NCI-H446 (cell line): ENCODE measurements at regions not wholly inside any gene's neighbourhood (a gene's known extent, or its start where the extent isn't known, plus 50 kb on each side); places are given as distances from the start of the nearest gene placed in this dataset.
"Not testable (repeated sequence)": the region's sequence is repeated elsewhere in the genome, so short reads cannot be mapped to it uniquely, and the experiment has no call there.

Source experiments
- DNase-seq, 2 experiments: peaks; one replicate each; lab custom pipeline; 2025; lab: John Stamatoyannopoulos, UW

DNA sequence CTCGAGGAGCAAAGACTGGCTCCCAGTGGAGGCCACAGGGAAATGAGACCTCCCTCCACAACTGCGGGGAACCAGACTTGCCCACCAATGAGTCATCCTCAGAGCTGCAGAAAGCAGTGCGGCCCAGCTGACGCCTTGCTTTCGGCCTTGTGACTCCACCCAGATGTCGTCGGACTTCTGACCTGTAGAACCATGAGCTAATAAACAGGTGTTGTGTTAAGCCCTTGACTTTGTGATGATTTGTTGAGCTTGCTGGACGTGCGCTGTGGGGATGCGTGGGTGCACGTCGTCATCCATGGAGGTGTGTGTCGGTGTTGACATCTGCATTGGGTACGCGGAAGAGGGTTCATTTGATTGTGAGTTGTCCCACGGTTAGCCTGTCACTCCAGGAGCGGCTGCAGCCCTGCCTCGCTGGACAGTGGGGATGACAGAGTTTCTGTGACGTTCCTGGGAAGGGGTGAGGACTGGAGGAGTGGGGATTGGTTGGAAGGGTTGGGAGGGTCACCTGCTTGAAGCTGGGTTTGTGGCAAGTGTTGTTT is 154.1 kb downstream of the SH3BP4 start:
- no peak for DNase-seq

DNA sequence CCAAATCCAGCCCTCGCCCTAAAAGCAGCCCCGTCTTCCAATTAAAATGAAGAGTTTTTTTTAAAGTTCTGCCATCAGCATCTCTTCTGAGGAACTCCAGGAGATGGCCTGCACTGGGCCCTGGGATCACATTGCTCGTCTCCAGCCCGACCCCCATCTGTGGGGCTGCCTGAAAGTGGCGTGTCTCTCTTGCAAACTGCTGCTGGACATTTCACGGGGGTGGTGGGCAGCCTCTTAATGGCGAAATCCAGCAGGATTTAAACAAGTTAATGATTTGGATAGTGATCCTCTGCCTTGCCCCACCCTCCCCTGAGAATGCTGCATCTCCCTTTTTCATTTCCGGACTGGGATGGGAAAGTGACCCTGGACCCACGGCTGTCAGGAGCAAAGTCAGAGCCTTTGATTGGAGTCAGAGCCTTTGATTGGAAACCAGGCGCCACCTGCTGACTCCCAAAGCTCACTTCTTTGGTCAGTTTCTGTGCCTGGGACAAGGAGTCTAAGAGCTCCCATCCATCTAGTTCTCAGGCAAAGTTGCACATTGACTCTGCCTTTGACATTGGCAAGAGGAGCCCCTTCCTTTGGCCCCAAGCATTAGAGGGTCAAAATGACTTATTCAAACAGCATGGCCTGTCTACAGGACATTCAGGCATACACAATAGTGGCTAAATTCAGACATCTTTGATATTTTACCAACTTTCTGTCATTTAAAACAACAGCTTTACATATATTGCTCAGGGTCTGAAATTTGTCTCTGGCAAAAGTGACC is 155.2 kb downstream of the SH3BP4 start:
- DNase-seq, result peak; percentile 56 to 79

DNA sequence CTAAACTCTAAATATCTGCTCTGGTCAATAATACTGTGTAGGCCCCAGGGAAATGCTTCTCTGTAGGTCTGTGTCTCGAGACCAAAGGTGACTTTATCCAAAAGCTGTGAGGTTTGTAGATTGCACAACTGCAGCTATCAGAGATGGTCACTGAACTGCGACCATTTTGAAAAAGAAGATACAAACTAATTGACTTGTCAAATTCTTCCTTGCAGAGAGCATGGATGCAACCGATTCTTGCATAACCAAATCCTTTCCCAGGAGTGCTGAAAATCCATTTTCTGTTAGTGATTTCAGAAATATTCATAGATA is 155.8 kb downstream of the SH3BP4 start:
- no peak for DNase-seq

DNA sequence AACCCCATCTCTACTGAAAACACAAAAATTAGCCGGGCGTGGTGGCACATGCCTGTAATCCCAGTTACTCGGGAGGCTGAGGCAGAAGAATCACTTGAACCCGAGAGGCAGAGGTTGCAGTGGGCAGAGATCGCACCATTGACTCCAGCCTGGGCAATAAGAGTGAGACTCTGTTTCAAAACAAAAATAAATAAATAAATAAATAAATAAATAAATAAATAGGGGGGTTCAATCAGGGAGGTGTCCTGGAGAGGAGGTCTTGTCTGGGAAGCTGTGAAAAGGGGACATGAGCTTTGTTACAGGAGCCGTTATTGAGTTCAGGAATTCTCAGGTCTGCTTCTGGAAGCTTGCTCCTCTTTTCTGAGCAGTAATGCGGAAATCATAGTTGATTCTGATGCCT is 157.7 kb downstream of the SH3BP4 start:
- DNase-seq, result not testable (repeated sequence)

DNA sequence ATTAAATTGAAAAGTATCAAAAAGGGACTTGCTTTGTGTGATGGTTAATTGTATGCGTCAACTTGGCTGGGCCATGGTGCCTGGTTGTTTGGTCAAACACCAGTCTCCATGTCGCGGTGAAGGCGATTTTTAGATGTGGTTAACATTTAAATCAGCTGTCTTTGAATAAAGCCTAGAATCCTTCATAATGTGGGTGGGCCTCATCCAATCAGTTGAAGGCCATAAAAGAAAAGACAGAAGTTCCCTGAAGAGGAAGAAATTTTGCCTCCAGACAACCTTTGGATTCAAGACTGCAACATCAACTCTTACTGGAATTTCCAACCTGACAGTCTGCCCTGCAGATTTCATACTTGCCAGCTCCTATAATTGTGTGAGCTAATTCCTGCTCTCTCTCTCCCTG is 160.5 kb downstream of the SH3BP4 start:
- no peak for DNase-seq

DNA sequence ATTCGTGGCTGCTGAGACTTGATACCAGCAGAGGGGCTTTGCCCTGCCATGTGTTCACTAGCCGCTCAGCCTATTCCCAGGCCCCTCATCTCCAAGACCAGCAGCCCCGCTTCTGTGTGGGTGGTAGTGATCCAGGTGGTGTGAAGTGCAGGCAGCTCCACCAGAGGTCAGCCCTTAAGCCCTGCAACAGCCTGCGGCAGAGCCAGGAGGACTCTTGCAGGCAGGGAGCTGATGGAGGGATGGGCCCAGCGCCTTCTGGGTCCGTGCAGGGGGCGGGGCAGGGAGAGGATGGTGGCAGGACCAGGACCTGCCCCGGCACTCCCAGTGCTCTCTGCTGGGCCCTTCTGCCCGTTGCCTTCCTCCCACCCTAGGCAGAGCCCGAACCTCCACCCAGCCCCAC is 162.0 kb downstream of the SH3BP4 start:
- DNase-seq, result no peak

DNA sequence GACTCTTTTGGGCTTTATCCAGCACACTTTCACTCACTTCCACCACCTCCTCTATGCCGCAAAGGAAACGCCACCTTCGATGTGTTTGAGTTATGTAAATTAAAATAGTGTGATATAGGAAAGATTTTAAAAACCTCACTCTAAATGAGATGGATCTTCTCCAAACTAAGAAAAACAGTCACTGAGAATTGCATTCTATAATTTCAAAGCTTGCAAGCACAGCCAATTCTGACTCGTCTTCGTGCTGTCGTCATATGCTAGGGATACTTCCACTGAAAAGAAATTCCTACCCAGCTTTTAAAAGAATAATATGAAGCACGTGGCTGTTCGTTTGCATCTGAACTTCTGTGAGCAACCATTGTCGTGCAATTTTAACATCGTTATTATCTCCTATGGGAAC is 162.5 kb downstream of the SH3BP4 start:
- no peak for DNase-seq

DNA sequence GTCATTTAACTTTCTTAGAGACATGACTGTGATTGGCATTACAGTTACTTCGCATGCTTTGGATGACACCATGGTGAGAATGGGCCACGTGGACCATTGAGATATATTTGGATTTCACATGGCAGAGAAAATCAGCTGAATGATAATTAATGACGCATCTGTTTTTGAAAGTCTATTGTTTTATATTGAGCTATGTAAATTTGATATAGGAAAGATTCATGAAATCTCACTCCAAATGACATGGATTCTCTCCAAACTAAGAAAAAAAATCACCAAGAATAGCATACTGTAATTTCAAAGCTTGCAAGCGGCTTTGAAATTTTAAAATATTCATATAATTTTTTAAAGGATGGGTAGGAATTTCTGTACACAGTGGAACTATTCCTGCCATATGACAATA is 163.7 kb downstream of the SH3BP4 start:
- no peak for DNase-seq

DNA sequence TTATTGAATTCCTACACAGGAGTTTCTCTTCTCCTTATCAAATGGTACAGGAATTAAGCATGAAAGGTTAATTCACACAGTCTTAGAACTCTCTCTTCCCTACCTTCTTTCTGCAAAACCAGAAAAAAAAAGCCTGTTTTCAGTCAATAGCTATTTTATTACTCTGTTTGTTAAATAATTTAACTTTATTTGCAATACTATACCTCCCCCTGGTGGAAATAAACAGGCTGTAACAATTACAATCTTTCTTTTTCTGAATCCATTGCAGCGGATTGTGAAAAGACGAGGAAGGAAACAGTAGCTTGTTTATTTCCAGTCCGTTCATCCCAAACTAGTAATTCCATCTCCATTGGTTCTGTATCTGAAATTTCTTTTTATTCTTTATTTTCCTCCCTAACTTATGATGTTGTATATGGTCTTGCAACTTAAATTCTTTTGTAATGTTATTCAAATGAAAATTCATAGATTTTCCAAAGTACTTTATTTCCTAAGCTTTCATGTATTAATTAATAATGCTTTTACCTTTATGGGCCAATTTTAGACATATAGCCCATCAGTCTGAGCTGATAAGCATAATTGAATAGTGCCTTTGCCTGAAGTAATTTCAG is 165.2 kb downstream of the SH3BP4 start:
- peak; percentile 33 to 73 for DNase-seq

DNA sequence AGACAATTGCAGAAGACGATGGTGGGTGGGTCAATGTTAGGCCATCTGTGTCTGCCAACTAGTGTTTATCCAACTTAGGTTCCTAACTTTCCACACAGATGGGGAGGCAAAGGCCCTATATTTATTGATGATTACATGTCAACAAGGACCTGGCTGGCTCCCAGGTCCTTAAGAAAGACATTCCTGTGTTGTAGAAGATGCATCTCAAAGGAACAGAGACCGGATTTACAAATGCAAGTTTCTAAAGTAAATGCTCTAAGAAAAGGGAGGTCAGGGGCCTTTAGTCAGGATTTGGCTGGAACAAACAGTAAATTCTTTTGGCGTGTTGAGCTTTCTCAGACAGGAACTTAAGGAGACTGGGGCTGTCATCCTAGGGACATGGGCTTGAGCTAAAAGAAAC is 175.0 kb downstream of the SH3BP4 start:
- DNase-seq, result no peak

DNA sequence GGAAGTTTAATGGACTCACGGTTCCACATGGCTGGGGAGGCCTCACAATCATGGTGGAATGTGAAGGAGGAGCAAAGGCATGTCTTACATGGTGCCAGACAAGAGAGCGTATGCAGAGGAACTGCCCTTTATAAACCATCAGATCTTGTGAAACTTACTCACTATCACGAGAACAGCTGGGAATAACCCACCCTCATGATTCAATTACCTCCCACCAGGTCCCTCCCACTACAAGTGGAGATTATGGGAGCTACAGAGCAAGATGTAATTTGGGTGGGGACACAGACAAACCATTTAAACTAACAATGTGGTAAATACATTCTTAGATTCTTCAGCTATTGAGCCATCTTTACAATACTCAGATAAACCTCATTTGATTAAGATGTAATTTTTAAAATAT is 176.1 kb downstream of the SH3BP4 start:
- DNase-seq, result no peak

DNA sequence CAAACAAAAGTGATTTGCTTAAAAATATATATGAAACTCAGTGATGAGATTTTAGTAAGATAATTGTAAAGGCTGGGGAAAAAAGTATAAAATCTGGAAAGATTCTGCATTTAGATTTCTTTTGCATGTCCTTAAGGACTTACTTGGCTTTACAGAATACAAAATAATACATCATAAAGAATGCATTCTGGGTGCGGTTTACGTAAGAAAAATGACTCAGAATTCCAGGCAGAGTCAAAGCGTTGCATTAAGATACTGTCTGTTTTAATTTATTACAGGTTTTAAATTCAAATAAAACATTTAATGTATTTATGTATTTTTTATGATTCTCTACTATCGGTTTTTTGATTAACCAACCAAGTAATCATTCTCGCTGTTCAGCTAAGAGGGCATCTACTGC is 178.0 kb downstream of the SH3BP4 start:
- no peak for DNase-seq

DNA sequence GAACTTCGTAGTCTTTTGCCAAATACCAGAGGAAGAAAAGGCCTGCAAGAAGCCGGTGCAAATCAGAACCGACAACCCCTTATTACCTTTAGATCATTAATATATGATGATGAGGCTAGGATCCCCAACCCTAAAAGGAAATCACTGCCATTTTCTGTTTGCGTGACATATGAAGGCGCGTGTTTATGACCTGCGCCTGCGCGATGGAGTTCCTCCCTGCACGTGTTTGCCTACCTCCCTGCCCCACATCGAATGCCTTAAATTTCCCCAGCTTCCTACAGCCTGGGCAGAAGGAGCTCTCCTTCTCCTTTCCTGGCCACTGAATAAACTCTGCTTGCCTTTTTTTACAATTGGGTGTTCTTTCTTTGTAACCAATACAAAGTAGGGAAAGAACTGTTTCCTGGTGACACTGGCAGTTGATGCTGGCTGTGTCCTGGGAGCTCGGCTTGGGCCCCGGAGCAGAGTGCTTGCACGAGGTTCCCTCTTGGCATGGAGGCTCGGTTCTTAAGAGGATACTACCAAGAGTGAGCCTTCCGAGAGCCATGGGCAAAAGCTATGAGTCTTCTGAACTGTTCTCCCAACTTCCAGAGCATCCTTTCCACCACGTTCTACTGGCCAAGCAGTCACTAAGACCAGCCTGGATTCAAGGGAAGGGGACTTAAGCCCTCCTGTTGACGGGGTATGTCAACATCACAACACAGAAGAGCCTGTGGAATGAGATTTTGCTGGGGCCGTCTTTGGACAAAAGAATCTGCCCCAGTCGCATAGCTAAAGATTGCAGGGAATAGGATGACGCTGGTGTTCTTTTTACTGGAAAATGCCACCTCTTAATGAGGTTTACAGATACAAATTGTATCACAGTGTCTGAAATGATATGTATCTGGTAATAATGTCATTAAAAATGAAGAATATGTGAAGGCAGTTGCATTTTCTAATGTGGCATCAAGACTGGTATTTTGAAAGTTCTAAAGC is 179.8 kb downstream of the SH3BP4 start:
- no peak for DNase-seq

DNA sequence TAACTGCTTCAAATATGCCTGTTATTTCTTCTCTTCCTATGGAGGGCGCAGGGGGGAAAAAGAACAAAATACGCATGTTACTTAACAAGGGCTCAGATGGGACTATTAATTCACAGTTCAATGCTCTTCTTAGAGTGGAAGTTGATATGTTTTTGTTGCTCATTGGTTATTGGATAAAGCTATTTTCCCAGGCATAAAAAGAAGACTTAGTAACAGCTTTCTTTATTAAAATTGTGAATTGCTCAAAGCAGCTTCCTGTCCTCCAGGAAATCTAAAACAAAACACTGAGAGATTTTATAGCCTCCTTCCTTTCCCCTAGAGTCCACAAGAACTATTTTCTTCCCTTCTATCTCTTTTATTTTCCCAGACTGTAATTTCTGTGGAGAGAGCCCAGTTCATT is 180.8 kb downstream of the SH3BP4 start:
- DNase-seq, result no peak

DNA sequence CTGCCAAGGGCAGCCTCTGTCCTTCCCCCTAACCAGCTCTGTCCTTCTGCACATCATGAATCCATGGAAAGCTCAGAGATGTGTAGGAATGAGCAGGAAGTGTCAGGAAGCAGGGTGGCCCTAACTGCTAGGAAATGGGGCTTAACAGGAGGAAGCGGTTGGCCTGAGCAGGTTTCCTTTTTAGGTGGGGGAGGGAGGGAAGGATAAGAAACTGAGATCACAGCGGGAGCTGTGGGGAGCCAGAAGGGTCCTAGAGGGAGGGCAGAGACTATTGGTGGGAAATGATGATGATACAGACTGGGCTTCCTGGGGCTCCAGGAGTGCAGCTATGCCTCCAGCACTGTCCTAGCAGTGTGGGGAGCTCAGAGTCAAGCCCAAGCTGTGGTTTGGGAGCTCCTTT is 182.0 kb downstream of the SH3BP4 start:
- DNase-seq, result no peak

DNA sequence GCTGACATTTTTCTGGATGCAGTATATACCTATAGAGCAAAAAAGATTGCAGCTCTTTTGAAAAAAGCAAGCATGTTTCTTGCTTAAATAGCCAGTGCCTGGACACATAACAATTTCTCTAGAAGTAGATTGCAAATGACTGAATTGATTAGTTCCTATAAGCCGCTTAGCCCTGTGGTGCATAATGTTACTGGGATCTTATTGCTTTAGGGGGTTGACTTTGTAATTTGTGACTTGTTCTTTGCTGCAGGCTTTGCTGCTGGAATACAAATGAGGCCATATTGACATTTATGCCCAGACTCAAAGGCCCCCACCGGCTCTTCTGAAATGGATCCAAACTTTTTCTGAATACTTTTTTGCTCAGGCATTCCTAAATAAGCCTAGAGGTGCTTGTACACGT is 182.6 kb downstream of the SH3BP4 start:
- DNase-seq, result no peak

DNA sequence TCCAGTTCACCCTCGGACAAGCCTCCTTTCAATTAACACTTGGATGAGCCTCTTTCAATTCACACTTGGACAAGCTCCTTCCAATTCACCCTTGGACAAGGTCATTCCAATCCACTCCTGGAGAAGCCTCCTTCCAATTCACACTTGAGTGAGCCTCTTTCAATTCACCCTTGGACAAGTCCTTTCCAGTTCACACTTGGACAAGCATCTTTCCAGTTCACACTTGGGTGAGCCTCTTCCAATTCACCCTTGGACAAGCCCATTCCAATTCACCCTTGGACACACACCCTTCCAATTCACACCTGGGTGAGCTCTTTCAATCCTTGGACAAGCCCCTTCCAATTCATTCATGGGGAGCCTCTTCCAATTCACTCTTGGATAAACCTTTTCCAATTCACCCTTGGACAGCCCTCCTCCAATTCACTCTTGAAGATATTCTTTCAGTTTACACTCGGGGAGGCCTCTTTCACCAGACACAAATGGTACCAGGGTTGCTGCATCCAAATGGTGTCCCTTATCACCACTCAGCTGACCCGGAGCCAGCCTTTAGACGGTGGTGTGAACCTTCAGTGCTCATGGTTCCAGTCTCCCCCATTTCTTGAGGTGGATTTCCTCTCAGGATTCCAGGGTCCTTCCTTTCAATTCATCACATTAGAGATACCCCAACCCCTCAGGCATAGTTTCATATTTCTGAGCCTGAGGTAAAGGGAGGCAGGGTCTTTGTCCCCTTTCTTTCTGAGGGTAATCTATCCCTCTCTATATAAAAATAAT is 183.6 kb downstream of the SH3BP4 start:
- DNase-seq, result no peak

DNA sequence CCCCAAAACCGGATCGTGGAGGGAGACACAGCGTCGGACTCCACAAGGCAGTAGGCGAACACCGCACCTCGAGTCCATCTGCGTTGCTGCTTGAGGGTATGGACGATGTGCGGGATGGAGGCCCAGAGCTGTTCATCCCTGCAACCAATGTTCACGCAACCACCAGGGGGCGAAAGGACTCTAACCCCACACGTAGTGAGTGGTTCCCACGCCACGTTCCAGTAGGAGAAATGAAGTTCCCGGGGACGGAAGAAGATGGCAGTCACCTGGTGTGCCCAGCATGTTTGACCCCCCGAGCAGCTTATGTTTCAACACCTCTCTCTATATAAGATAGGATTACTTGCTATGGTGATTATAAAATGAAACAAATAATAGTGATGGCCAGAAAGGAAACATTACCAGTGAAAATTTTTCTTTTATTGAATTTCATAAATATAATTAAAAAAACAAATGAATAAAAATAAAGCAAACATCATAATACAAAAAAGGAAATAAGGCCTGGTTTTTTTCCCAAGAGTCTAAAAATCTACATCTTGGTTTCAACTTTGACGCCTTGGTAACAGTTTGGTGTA is 184.3 kb downstream of the SH3BP4 start:
- DNase-seq, result peak; percentile 50 to 83

DNA sequence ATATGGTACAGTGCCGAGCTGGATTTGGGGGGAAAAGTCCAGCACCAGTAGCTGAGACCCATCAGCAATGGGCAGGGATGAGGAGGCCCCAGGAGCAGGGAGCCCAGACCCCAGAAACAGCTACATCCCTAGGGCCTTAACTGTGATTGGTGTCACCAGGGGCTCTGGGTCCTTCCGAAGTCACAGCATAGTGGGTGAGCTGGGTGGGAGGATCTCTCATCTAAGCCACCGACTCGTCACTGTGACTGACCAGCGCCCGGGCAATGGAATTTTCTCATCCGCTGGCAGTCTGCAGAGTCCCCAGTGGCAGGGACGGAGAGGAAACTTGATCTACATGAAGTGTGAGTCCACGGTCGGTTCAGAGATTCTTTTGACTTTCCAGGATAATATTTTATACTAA is 186.5 kb downstream of the SH3BP4 start:
- DNase-seq, result no peak

DNA sequence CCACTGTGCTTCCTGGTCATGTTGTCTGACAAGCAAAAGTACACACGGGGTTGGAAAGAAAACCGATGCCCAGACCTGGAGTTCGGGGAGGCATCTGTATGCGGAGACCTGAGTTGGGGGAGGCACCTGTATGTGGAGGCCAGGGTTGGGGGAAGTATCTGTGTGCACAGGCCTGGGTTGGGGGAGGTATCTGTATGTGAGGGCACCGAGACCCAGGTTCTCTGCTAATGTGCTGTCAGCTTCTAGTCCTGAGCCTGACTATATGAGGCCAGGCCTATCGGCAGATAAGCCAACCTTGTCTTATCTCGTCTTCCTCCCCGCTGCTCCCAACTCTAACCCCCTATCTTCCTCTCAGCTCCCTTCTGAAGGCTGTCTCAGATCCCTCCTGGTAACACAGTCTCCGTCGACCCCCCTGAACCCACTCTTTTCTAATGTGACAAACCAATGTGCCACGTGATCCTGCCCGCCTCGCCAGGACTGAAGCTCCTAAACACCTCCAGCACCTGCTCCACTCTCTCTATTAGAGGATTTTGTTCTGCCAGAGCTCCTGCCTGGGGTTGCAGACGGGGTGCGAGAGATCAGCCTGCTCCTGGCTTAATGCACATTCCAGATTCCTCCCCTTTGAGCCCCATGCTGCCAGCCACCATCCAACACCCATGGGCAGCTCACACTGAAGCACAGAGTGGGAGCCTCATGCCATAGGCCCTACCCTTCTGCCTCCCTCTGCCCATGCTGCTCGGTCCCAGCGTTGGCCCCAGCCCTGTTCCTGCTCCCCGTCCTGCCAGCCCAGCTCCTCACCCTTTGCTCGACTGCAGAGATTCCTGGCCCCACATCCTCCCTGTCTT is 188.4 kb downstream of the SH3BP4 start:
- DNase-seq, result no peak

DNA sequence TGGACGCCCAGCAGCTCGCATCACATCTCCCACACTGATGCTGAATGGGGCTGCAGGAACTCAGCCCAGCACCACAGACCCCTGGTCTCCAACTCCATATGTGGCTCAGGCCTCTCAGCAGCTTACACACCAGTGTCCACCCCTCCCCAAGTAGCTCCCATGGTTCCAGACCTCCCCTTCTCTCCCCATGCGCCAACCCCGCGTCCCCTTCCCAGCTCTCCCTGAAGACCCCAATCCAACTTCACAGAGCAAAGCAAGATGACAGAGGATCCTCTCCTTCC is 188.9 kb downstream of the SH3BP4 start:
- no peak for DNase-seq
